ENCODE measurements at regions not wholly inside any gene's neighbourhood (a gene's known extent, or its start where the extent isn't known, plus 50 kb on each side); places are given as distances from the start of the nearest gene placed in this dataset.

DNA sequence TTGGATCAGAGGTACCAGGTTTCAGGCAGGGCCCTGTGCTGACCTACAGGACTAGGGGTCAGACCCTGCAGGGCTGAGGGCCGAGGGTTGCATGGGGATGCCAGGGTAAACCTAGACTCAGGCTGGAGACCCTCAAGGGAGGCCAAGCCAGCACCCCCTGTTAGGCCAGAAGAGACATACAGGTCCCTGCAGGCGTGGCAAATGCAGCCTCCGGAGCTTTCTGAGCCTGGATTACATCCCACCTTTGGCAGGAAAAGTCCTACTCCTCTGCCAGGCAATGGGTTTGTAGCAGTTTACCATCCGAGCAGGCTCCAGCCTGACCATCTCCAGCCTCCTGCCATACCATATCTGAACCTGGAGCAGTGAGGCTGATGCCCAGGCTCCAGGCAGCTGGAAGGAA lies 425.3 kb downstream of the NPHP4 start:
- TF ChIP-seq POLR2AphosphoS5 (IDR thresholded peaks at IDR 0.05; ENCODE audit: low read depth, low read length) (no peak), FOXP2 (optimal IDR thresholded peaks at IDR 0.05; ENCODE audit: borderline replicate concordance, extremely low read depth, extremely low read length, insufficient read depth) (no peak), TAF1 (IDR thresholded peaks at IDR 0.05; ENCODE audit: borderline replicate concordance, insufficient read depth, low read length) (no peak), SIN3A (IDR thresholded peaks at IDR 0.05; ENCODE audit: borderline replicate concordance, insufficient read depth, low read length) (no peak)

Data from PFSK-1 (cell line).